SW480 (cell line): ENCODE measurements at regions not wholly inside any gene's neighbourhood (a gene's known extent, or its start where the extent isn't known, plus 50 kb on each side); places are given as distances from the start of the nearest gene placed in this dataset.
"Not testable (repeated sequence)": the region's sequence is repeated elsewhere in the genome, so short reads cannot be mapped to it uniquely, and the experiment has no call there.

Source experiments
- DNase-seq: peaks from one replicate; pipeline ENCODE4 v3.0.0-alpha.2; 2016; ENCODE audit warnings: low spot score

DNA sequence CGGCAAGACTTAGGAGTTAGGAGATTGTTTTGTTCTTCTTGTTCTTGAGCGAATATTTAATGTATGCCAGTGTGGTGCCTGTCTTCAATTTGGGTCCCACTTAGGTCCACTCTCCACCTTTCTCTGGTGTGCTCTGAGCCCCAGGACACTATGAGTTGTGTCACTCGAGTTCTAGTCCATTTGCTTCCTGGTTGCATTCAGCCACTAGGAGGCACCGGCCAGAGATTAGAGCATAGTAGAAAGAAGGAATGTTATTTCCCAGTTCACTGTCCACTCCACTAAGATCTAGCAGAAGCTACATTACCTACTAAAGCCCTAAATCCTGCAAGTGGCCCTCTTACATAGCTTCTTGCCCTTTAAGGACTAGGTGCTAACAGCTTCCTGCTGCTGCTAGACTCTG is 326.9 kb downstream of the NAF1 start:
- DNase-seq: no peak

DNA sequence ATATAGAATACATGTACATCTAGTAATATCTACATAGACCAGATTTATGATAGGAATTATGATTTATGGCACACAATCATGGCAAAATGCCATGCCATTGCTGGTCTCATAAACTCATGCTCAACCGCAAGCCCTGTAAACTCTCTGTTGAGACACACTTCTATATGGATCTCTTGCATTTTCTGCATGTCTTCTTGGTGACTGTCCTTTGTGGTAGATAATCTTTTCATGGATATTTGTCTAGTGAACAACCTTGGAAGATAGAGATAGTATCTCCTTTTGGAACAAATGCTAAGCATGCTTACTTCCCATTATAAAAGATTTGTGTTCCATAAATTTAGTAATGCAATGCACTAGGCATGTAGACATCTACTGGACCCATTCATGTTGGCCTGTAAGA is 328.0 kb downstream of the NAF1 start:
- no peak for DNase-seq

DNA sequence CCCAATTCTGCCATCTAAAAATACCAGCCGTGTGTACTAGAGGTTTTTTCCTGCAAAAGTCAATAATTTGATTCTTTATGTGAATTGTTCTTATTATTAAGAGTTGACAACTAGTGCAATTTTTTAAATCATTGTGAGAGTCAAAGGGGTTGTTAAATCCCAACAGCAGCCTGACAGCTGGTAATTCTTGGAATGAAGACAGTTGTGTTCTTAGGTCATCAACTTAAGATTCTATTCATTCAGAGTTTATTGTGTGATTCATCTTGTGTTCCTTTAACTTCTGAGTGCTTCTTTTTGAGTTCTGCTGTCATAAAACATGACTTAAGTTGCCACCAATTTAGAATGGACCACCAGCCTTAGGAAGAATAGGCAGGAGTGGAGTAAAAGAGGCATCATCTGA is 329.0 kb downstream of the NAF1 start:
- DNase-seq: no peak

DNA sequence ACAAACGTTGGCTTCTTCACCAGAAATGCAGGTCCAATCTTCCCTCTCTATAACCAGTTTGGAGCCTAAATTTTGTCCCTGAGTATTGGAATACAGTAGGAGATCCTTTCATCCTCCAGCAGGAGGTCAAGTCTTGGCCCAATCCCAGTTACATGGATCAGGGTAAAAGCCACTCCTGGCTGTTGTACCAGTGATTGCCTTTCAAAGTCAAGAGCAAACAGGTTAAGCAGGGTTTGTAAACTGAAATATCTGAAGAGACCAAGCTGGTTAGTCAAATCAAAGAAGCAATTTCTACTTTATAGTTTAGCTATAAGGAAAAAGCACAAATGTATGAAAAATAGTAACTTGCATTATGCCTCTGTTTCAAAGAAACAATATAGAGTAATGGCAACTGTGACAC is 329.4 kb downstream of the NAF1 start:
- DNase-seq: no peak

DNA sequence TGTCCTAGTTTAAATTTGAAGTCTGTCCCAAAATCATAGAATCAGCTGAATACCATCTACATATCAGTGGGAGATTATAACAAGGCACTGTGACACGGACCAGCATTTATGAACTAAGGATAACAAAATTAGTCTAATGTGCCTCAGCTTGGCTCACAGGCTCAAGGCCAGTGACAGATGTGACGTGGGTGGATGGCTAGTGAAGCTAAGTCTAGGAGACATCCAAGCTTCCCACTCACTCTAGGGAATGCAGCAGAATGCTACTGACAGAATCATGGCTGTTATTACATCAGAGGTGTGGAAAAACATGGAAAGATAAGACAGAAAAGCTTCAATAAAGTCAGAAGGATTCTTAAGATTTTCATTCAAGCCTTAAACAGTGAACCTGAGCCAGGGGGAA is 329.9 kb downstream of the NAF1 start:
- DNase-seq: no peak

DNA sequence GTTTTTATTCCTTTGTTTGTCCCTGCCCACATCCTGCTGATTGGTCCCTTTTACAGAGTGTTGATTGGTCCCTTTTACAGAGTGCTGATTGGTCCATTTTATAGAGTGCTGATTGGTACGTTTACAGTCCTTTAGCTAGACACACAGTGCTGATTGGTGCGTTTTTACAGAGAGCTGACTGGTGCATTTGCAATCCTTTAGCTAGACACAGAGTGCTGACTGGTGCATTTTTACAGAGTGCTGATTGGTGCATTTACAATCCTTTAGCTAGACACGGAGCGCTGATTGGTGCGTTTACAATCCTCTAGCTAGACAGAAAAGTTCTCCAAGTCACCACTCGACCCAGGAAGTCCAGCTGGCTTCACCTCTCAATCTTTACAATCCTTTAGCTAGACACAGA is 330.4 kb downstream of the NAF1 start:
- not testable (repeated sequence) for DNase-seq

DNA sequence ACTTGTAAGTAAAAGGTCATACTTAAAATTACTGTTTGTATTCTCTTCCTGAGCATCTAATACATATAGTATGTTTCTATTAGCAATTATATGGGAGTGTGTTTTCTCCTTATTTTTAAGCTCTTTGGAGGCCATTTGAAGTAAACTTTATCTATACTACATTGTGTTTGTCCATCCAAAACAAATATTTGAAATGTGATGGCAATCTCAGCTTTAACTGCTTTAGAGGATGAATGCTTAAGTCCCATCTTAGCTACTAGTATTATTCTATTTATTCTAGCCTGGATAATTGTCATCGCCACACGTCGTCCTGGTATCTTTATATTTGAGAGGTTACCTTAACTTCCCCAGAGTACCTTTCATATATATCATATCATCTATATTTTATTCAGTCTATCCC is 335.8 kb downstream of the NAF1 start:
- no peak for DNase-seq

DNA sequence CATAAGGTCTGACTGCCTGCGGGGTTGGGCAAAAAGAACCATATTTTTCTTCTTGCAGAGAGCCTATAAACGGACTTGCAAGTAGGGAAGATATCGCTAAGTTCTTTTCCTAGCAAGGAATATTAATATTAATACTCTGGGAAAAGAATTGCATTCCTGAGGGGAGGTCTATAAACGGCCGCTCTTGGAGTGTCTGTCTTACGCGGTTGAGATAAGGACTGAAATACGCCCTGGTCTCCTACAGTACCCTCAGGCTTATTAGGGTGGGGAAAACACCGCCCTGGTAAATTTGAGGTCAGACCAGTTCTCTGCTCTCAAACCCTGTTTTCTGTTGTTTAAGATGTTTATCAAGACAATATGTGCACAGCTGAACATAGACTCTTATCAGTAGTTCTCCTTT is 349.3 kb downstream of the NAF1 start:
- DNase-seq: not testable (repeated sequence)

DNA sequence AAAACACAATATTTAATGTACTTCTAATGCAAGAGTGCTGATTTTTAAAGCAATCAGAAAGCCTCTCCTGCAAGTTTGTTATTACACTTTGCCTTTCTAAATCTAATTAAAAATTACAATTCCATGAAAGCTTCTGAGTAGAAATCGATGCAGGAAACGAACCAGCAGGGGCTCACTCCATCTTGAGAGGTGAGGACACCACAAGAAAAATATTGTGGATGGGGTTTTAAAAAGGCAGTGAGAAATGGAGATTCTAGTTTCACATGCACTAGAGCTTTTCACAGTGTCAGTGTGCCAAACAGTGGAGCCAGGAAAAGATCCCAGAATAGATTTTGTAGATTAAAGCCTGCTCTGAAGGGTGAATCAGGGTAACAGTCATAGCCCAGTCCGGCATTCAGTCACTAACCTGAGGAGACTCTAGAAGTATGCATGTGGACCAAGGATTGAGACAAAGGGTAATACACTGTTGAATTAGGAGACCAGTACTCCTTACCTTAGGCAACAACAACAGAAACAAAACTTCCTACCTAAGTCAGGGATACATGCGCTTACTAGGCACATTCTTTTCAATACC is 362.3 kb downstream of the NAF1 start:
- no peak for DNase-seq

DNA sequence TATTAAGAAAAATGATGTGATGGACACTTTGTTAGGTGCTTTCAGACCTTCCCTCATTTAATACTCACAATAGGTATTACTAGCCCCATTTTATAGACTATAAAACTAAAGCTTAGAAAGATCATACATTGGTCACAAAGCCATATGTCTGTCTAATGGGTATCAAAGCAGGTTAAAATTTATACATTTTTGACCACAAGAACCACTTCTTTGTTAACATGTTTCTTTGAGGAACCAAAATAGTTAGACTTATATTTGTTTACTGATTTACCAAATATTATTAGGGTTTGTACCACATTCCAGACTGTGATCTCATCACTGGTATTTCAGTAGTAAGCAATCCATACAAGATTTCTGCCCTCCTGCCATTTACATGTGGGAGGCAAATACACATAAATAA is 363.3 kb downstream of the NAF1 start:
- DNase-seq: no peak

DNA sequence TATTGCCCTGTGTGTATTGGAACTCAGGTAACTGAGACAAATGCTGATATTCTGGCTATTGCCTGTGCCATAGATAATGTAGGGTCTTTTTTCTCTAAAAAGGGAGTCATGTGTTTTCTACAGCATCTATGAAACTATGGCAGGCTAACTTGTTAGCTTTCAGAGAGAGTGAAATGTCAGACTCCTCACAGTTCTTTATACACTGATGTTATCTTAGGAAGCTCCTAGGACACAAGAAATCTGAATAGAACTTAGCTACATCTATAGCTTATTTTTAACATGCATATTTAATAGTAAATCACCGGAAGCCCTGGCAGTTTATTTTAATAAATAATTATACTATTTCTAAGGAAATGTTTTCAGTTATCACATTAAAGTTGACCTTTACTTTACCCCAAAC is 369.6 kb downstream of the NAF1 start:
- DNase-seq: no peak

DNA sequence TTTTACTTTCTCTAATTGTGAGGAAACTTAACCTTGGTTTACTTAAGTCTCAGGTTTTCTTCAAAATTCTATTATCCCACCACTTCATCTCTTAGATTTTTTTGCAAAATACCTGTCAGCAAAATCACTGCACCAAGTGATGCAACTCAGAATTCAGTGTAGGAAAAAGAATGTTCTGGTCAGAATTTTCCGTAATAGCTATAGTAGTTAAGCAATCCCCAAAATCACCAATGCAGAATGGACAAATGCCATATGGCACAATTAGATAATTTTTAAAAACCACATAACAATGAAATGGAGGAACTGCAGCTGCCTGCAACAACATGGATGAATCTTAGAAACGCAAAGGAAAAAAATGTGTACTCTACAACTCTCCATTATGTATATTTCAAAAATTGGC is 373.1 kb downstream of the NAF1 start:
- no peak for DNase-seq

DNA sequence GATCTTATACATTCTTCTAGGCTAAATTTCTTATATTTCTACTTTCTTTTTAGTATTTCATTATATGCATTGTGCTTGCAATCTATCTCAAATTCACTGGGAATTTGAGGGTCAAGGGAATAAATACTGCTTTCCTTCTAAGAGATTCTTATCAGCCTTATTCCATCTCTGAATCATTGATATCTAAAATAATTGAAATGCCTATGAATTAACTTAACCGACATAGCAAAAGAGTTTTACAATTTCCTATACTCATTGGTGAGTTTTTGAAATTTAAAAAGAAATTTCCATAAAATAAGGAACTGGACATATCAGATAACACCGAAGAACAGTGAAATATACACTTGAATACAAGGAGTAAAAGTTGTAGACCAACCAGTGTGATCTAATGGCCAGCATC is 373.7 kb downstream of the NAF1 start:
- DNase-seq: no peak

DNA sequence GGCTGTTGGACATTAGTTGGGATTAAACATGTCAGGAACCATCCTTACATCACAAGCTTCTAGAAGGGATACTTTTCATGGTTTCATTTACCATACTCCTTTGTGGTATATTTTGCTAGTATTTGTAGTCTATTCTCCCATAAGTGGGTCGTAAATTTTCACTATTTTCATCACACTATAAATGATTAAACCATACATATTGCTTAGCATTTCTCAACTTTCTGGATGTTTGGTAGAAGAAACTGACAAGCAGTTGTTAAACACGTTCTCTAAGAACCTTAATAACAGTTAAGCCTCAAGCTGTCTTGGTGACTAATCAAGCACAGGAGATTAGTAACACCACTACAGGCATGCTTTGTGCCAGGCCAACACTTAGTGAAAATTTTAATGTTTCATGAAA is 375.5 kb downstream of the NAF1 start:
- no peak for DNase-seq

DNA sequence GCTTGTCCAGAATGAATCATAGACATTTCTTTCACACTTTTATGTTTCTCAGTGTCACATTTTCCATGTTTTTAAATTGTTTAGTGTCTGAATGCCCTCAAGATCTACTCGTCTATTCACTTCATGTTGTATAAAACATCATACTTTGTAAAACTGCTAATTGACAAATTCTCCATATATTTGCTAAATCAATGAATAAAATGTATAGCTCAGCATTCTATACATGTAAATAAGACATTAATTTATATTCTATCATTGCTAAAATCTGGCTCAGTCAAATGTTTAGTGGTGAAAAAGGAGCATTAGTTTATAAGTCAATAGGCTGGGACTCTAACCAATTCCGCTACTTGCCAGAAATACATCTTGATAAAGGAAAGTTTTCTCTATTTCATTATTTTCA is 379.6 kb downstream of the NAF1 start:
- DNase-seq: no peak

DNA sequence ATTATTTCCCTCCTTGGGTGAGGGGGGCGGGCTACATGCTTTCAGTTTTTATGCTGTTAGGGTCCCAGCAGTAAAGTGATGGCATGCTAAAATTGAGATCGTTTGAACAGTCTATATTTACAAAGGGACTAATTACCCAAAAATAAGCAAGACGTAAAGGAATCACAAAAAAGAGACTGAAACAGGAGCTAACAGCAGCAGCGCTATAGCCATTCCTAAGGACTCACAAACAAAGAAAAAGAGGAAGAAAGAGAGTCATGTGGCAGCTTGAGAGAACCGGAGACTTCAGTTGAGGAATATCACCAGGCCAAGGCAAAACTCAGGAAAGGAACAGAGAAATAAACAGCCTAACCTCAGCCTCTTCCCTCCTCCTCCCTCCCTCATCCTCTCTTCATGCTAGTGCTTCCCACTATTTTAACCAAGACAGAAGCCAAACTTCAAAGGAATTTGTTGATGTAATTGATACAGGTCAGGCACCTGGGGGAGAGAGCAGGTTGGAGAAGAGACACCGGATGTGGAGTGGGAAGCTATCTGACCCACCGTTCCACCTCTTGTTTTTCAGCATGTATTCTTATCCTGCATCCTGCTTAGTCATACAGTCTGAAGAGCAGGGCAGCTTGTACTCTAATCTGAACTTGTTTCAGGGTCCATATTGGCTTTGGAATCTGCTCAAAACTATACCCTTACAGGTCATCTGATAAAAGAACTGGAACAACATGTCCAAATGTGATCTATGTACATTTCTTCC is 383.7 kb downstream of the NAF1 start:
- no peak for DNase-seq

DNA sequence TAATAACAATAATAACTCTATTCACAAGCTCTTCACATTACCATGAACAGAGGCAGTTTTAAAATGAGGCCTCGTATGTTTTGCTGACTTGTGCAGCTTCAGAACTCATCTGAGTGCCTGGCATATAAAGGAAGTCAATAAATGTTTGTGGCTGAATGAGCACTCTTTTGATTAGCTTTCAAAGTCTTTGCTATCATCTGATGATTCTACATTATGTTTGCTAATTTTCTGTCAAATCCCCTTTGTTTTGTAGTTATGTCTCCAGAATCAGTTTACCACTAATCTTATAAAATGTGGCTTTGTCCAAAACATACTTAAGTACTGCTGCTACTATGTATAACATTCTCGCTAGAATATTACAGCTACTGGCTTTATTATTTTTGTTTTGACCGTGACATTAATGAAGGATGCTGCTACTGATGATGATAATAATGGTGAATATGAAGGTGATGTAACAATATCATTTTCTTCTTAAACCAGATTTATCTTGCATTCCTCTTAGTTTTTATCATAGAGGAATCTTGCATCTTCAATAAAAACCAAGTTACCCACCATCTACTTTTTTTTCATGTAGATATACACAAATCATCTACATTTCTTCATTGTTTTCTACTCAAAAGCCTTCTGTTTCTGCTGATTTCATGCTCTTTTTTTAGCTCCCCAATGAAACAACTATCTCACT is 384.5 kb downstream of the NAF1 start:
- no peak for DNase-seq

DNA sequence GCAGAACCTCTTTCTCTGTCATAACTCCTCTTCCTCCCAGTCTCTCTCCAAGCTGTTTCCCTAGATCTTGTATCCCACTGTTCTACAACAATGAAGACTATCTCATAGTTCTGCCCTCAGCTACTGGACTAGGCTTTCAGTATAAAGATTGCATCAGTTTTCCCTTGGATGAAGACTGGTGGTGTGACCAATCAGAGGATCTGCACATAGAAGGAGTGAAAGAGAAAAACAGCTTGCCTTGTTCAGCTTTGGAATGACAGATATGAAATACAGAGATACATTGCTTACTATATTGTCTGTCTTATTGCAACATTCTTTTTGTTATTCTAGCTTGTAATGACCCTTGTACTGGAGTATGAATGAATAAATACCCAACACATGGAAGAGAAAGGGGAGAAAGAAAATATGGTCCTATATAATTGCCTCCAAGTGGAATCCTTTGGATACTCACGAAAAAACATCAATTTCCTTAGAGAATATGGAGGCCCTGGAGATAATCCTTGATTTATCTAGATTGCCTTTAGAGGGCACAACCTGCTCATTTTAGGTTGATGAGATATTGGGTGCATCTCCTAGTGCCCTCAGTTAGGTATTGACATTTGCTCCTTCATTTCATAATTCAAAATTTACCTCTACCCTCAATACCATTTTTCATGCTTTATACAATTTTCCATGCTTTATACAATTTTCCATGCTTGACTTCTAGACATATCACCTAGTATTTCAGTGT is 395.8 kb downstream of the NAF1 start:
- no peak for DNase-seq

DNA sequence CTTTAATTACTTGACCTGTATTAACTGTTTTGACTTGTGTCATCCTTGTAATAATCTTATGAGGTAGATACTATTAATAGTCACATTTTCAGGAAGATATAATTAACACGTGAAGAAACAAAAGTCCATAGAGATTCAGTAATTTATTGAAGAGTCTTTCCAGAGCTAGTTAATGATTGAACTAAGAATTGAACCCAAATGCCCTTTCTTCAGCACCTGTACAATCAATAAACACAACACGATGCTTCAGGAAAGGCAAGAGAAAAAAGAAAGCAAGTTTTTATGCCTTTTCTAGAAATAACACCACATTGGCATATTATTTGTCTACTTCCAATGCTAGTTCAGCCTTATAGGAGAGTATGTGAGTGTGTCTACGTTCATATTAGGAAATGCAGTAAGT is 399.6 kb downstream of the NAF1 start:
- DNase-seq: no peak

DNA sequence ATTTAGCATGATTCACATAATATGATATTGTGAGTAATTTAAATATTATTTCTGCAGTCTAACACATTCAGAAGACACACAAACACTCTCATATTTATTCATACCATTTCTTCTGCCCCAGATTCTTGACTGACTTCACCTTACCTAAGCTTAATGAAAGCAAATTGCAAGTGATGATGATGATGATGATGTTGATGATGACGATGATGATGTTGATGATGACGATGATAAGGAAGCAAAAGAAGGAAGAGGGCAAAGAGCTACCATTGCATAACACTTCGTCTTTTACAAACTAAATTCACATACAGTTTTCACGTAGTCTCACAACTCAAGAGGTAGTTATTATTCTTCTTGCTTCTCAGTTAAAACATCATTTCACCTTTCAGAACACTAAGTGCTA is 404.7 kb downstream of the NAF1 start:
- no peak for DNase-seq

DNA sequence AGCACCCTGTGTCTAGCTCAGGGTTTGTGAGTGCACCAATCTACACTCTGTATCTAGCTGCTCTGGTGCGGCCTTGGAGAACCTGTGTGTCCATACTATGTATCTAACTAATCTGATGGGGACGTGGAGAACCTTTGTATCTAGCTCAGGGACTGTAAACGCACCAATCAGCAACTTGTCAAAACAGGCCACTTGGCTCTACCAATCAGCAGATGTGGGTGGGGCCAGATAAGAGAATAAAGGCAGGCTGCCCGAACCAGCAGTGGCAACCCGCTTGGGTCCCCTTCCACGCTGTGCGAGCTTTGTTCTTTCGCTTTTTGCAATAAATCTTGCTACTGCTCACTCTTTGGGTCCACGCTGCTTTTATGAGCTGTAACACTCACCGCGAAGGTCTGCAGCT is 426.5 kb downstream of the NAF1 start:
- not testable (repeated sequence) for DNase-seq

DNA sequence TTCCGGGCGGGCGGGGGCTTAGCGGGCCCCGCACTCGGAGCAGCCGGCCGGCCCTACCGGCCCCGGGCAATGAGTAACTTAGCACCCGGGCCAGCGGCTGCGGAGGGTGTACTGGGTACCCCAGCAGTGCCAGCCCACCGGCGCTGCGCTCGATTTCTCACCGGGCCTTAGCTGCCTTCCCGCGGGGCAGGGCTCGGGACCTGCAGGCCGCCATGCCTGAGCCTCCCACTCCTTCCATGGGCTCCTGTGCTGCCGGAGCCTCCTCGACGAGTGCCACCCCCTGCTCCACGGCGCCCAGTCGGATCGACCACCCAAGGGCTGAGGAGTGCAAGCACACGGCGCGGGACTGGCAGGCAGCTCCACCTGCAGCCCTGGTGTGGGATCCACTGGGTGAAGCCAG is 427.1 kb downstream of the NAF1 start:
- not testable (repeated sequence) for DNase-seq

DNA sequence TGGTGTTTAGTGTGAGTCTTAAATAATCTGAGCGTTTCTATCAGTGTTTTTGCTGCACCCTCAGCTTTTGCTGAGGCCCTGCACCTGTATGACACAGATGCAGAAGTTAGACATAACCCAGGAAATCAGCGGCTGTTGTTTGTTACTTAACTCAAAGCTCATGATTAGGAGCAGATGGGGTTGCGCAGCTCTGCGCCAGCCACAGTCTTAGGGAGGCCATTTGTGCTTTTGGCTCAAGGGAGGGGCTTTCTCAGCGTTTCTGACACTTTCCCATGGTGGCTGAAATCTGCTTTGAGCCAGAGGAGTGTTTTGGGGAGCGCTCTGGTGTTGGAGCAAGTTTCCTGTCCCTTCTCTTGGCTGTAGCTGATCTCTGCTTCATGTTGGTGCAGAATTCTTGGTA is 433.8 kb downstream of the NAF1 start:
- no peak for DNase-seq
